ENCODE measurements at regions not wholly inside any gene's neighbourhood (a gene's known extent, or its start where the extent isn't known, plus 50 kb on each side); places are given as distances from the start of the nearest gene placed in this dataset.

- no peak overlapping the region for H3K27ac Mint-ChIP-seq
- no peaks in the 10 kb centered on the region for H3K4me1 Mint-ChIP-seq
- ChIA-PET CTCF (interaction anchor here (1.3 kb wide), 1 partner anchor 10 kb away, joined by 3 read pairs; no protein-coding TSS in a partner anchor), POLR2A (no interaction called here)
- H3K4me3 Mint-ChIP-seq = no peak overlapping the region
- no peaks in the 10 kb centered on the region for H3K9me3 Mint-ChIP-seq
- DNase-seq = no peak
- no peaks in the 10 kb centered on the region for H3K36me3 Mint-ChIP-seq (ENCODE audit: low read depth)
- peaks cover 12% of the 10 kb centered on the region for H3K27me3 Mint-ChIP-seq
Measured at GRCh38 chr14:51533160-51533559, 118.5 kb upstream of the FRMD6 start.

- no peak overlapping the region for H3K27ac Mint-ChIP-seq
- DNase-seq = no peak
- no peaks in the 10 kb centered on the region for H3K36me3 Mint-ChIP-seq (ENCODE audit: low read depth)
- no peaks in the 10 kb centered on the region for H3K9me3 Mint-ChIP-seq
- POLR2A ChIA-PET = no interaction called here
- peaks cover 9% of the 10 kb centered on the region for H3K27me3 Mint-ChIP-seq
- H3K4me3 Mint-ChIP-seq = no peak overlapping the region
- CTCF ChIA-PET = interaction anchor here (1.2 to 1.3 kb wide), 2 partner anchors 10 to 18 kb away, joined by 3 read pairs; no protein-coding TSS in a partner anchor
- H3K4me1 Mint-ChIP-seq = no peaks in the 10 kb centered on the region
Measured at GRCh38 chr14:51533872-51534553, 117.7 kb upstream of the FRMD6 start.

- Mint-ChIP-seq H3K27ac (no peak overlapping the region), H3K27me3 (peaks cover 10% of the 10 kb centered on the region), H3K9me3 (no peaks in the 10 kb centered on the region), H3K4me1 (no peaks in the 10 kb centered on the region), H3K36me3 (ENCODE audit: low read depth) (no peaks in the 10 kb centered on the region), H3K4me3 (no peak overlapping the region)
- ChIA-PET POLR2A (no interaction called here), CTCF (interaction anchor here (1.2 kb wide), 1 partner anchor 19 kb away, joined by 3 read pairs; no protein-coding TSS in a partner anchor)
- no peak for DNase-seq
Measured at GRCh38 chr14:51534610-51535011, 117.1 kb upstream of the FRMD6 start.

- DNase-seq = no peak
Measured at GRCh38 chr14:51535443-51536044, 116.2 kb upstream of the FRMD6 start.

GRCh38 chr14:51538973-51539372 lies 112.7 kb upstream of the FRMD6 start:
- ChIA-PET POLR2A (no interaction called here), CTCF (interaction anchor here (3.4 kb wide), 1 partner anchor 10 kb away, joined by 8 read pairs; no protein-coding TSS in a partner anchor)
- Mint-ChIP-seq H3K4me1 (no peaks in the 10 kb centered on the region), H3K27me3 (peaks cover 14% of the 10 kb centered on the region), H3K4me3 (no peak overlapping the region), H3K36me3 (ENCODE audit: low read depth) (no peaks in the 10 kb centered on the region), H3K9me3 (no peaks in the 10 kb centered on the region), H3K27ac (no peak overlapping the region)
- DNase-seq = no peak

More at GRCh38 chr14:51535443-51536044, 116.2 kb upstream of the FRMD6 start:
- Mint-ChIP-seq H3K27ac (no peak overlapping the region), H3K4me1 (no peaks in the 10 kb centered on the region), H3K9me3 (no peaks in the 10 kb centered on the region), H3K4me3 (no peak overlapping the region), H3K36me3 (ENCODE audit: low read depth) (no peaks in the 10 kb centered on the region), H3K27me3 (peaks cover 9% of the 10 kb centered on the region)
- ChIA-PET POLR2A (no interaction called here), CTCF (interaction anchor here (1.2 kb wide), 1 partner anchor 19 kb away, joined by 3 read pairs; no protein-coding TSS in a partner anchor)

- no peak overlapping the region for H3K4me3 Mint-ChIP-seq
- DNase-seq = no peak
- H3K9me3 Mint-ChIP-seq = no peaks in the 10 kb centered on the region
- H3K36me3 Mint-ChIP-seq (ENCODE audit: low read depth) = no peaks in the 10 kb centered on the region
- no peaks in the 10 kb centered on the region for H3K4me1 Mint-ChIP-seq
- H3K27ac Mint-ChIP-seq = no peak overlapping the region
- peaks cover 14% of the 10 kb centered on the region for H3K27me3 Mint-ChIP-seq
- ChIA-PET POLR2A (no interaction called here), CTCF (interaction anchor here (3.4 kb wide), 1 partner anchor 11 kb away, joined by 8 read pairs; no protein-coding TSS in a partner anchor)
Measured at GRCh38 chr14:51539571-51540037, 112.1 kb upstream of the FRMD6 start.

GRCh38 chr14:51540364-51540763 lies 111.3 kb upstream of the FRMD6 start:
- Mint-ChIP-seq H3K27ac (no peak overlapping the region), H3K27me3 (peaks cover 16% of the 10 kb centered on the region), H3K36me3 (ENCODE audit: low read depth) (no peaks in the 10 kb centered on the region), H3K4me3 (no peak overlapping the region), H3K9me3 (no peaks in the 10 kb centered on the region), H3K4me1 (no peaks in the 10 kb centered on the region)
- ChIA-PET POLR2A (no interaction called here), CTCF (interaction anchor here (3.4 kb wide), 1 partner anchor 11 kb away, joined by 8 read pairs; no protein-coding TSS in a partner anchor)
- DNase-seq = no peak

GRCh38 chr14:51544471-51544870 lies 107.2 kb upstream of the FRMD6 start:
- H3K27me3 Mint-ChIP-seq = peaks cover 16% of the 10 kb centered on the region
- CTCF ChIA-PET = no interaction called here

GRCh38 chr14:51544901-51545300 lies 106.8 kb upstream of the FRMD6 start:
- Mint-ChIP-seq H3K27ac (no peak overlapping the region), H3K9me3 (no peaks in the 10 kb centered on the region), H3K4me1 (no peaks in the 10 kb centered on the region), H3K27me3 (peaks cover 16% of the 10 kb centered on the region), H3K4me3 (no peak overlapping the region), H3K36me3 (ENCODE audit: low read depth) (no peaks in the 10 kb centered on the region)
- ChIA-PET CTCF (no interaction called here), POLR2A (no interaction called here)
- DNase-seq = no peak

More at GRCh38 chr14:51544471-51544870, 107.2 kb upstream of the FRMD6 start:
- Mint-ChIP-seq H3K36me3 (ENCODE audit: low read depth) (no peaks in the 10 kb centered on the region), H3K9me3 (no peaks in the 10 kb centered on the region), H3K4me1 (no peaks in the 10 kb centered on the region), H3K27ac (no peak overlapping the region), H3K4me3 (no peak overlapping the region)
- no peak for DNase-seq
- POLR2A ChIA-PET = no interaction called here

GRCh38 chr14:51545396-51545795 lies 106.3 kb upstream of the FRMD6 start:
- H3K36me3 Mint-ChIP-seq (ENCODE audit: low read depth) = no peaks in the 10 kb centered on the region
- no peaks in the 10 kb centered on the region for H3K9me3 Mint-ChIP-seq
- no peak for DNase-seq
- no peak overlapping the region for H3K4me3 Mint-ChIP-seq
- no peaks in the 10 kb centered on the region for H3K4me1 Mint-ChIP-seq
- CTCF ChIA-PET = no interaction called here
- H3K27me3 Mint-ChIP-seq = peaks cover 16% of the 10 kb centered on the region
- POLR2A ChIA-PET = no interaction called here
- H3K27ac Mint-ChIP-seq = no peak overlapping the region

GRCh38 chr14:51546099-51546498 lies 105.6 kb upstream of the FRMD6 start:
- Mint-ChIP-seq H3K36me3 (ENCODE audit: low read depth) (no peaks in the 10 kb centered on the region), H3K4me1 (no peaks in the 10 kb centered on the region), H3K9me3 (no peaks in the 10 kb centered on the region), H3K27ac (no peak overlapping the region), H3K27me3 (peaks cover 16% of the 10 kb centered on the region), H3K4me3 (no peak overlapping the region)
- POLR2A ChIA-PET = no interaction called here
- CTCF ChIA-PET = no interaction called here
- DNase-seq = no peak

GRCh38 chr14:51546603-51547258 lies 105.0 kb upstream of the FRMD6 start:
- DNase-seq = no peak
- no peaks in the 10 kb centered on the region for H3K9me3 Mint-ChIP-seq
- POLR2A ChIA-PET = no interaction called here
- no peak overlapping the region for H3K27ac Mint-ChIP-seq
- no peak overlapping the region for H3K4me3 Mint-ChIP-seq
- no peaks in the 10 kb centered on the region for H3K4me1 Mint-ChIP-seq
- H3K36me3 Mint-ChIP-seq (ENCODE audit: low read depth) = no peaks in the 10 kb centered on the region
- H3K27me3 Mint-ChIP-seq = peaks cover 16% of the 10 kb centered on the region
- CTCF ChIA-PET = interaction anchor here (0.7 kb wide), 1 partner anchor 9 kb away, joined by 6 read pairs; no protein-coding TSS in a partner anchor

- Mint-ChIP-seq H3K27ac (no peak overlapping the region), H3K4me3 (no peak overlapping the region), H3K4me1 (no peaks in the 10 kb centered on the region), H3K36me3 (ENCODE audit: low read depth) (no peaks in the 10 kb centered on the region), H3K27me3 (peaks cover 16% of the 10 kb centered on the region), H3K9me3 (no peaks in the 10 kb centered on the region)
- DNase-seq = no peak
- ChIA-PET CTCF (no interaction called here), POLR2A (no interaction called here)
Measured at GRCh38 chr14:51547260-51547659, 104.5 kb upstream of the FRMD6 start.

All from activated CD4-positive, alpha-beta T cell treated with anti-CD3 and anti-CD28 coated beads, Interleukin-2, amount 10 ng/mL, durations not matched to agents 7 days and 5 days (primary cell).